ENCODE measurements at regions not wholly inside any gene's neighbourhood (a gene's known extent, or its start where the extent isn't known, plus 50 kb on each side); places are given as distances from the start of the nearest gene placed in this dataset.
"Not testable (repeated sequence)": the region's sequence is repeated elsewhere in the genome, so short reads cannot be mapped to it uniquely, and the experiment has no call there.

DNA sequence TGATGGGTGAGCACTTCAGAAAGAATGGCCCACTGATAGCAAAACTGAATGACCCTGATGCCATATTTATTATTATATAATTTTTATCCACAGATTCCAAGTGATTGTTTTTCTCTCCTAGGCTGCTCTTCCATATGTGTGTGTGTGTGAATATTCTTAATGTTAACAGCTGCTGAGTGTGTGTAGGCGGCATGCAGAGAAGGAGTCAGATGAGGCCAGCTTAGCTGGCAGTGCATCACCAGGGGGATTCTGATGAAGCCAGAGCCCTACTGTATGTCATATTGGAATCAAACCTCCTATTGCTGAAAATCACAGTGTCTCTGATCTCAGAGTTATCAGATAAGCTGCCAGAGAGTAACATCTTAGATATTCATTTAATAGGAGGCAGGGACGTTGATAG lies 177.1 kb downstream of the DMAC1 start:
- no peak for DNase-seq (ENCODE audit: low read depth)

- no peak for DNase-seq (ENCODE audit: low read depth)
These were observed 184.2 kb downstream of the DMAC1 start for GRCh38 chr9:7615344-7615743.

DNA sequence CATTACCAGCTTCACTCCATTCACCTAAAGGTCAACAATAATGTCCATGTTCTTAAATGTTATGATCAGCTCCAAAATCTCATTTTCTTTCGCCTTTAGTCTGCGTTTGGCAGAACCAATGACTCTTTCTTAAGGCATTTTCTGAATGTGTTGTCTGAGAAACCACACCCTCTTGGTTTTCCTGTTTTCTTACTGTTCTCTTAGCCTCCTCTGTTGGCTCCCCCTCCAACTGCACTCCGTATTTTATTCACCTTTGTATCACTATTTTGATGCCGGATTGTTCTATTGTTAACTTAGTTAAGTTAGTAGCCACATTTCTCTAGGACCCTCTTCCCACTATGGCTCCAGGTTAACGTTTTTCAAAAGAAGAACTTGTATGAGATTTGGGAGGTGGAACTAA lies 185.6 kb downstream of the DMAC1 start:
- DNase-seq (ENCODE audit: low read depth): no peak

GRCh38 chr9:7608261-7608660 lies 191.3 kb downstream of the DMAC1 start:
- DNase-seq (ENCODE audit: low read depth): no peak

DNA sequence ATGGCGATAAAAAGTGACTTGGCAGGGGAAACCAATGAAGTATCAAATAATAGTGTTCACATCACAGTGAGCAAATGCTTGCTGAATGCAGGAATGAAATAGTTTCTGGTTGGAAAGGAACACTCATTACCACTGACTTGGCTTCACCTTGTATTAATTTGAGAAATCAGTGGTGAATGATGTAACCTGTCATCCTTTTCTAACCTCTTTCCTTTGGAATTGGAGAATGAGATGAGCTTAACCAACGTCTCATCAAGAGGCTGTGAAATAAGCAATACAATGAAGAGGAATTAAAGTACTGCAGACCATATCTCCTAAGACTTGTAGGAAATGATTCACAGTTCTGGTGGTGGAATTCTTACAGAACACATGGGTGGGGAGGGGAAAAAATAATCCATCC lies 192.2 kb downstream of the DMAC1 start:
- no peak for DNase-seq (ENCODE audit: low read depth)

DNA sequence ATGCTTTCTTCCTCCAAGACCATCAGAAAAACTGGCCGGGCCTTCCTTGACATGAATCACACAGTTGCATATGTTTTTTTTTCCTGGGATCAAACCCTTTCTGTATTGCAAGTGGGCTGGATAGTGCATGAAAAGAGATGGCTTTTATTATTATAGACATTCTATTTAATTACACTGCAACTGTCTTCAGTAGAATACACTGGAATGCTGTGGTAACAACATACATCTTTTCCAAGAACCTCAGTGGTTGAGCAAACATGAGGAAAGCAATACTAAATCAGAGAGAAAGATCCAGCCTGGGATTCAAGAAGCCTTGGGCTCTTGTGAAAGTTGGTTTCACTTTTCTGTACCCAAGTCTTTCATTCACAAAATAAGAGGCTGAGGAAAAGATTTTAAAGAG lies 193.0 kb downstream of the DMAC1 start:
- DNase-seq (ENCODE audit: low read depth): no peak

GRCh38 chr9:7601739-7602138 lies 197.8 kb downstream of the DMAC1 start:
- no peak for DNase-seq (ENCODE audit: low read depth)

- no peak for DNase-seq (ENCODE audit: low read depth)
These were observed 201.9 kb downstream of the DMAC1 start for GRCh38 chr9:7597716-7598115.

GRCh38 chr9:7592321-7593316 lies 207.0 kb downstream of the DMAC1 start:
- DNase-seq (ENCODE audit: low read depth): no peak

GRCh38 chr9:7591501-7591900 lies 208.1 kb downstream of the DMAC1 start:
- DNase-seq (ENCODE audit: low read depth): no peak

DNA sequence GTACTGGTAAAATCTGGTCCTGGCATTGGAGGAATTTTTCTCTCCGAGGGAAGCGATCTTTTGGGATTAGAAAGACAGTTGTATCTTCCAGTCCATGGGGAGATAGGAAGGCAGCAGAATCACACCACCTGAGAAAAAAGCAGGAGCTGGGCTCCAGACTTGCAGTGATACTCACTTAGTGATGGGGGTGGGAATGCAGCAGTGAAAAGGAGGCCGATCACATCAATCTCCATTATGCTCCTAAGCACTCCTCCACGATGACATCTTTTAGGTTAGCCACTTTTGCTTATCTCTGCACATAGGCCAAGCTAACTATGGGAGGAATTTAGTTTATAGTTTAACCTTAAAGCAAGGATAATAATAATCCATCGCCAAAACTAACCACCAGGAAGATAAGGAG lies 219.0 kb downstream of the DMAC1 start:
- DNase-seq (ENCODE audit: low read depth): no peak

- no peak for DNase-seq (ENCODE audit: low read depth)
These were observed 220.2 kb downstream of the DMAC1 start for GRCh38 chr9:7579351-7579750.

DNA sequence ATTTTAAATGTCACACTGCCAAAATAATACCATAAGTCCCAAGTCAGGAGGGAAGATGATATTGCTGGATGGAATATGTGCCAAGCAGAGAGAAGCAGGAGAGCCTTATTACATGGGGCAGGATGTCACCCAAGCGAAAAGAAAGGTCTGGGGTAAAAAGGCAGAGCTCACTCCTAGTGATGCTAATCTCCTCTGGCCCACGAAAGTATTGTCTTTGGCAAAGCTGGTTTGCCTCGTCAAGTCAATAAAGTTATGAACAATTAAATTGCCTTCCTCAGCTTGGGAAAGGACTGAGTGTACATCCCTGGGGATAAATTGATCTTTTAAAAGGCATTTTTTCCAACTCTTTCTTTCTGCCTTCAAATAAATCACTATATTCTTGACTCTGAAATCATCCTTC lies 220.6 kb downstream of the DMAC1 start:
- no peak for DNase-seq (ENCODE audit: low read depth)

DNA sequence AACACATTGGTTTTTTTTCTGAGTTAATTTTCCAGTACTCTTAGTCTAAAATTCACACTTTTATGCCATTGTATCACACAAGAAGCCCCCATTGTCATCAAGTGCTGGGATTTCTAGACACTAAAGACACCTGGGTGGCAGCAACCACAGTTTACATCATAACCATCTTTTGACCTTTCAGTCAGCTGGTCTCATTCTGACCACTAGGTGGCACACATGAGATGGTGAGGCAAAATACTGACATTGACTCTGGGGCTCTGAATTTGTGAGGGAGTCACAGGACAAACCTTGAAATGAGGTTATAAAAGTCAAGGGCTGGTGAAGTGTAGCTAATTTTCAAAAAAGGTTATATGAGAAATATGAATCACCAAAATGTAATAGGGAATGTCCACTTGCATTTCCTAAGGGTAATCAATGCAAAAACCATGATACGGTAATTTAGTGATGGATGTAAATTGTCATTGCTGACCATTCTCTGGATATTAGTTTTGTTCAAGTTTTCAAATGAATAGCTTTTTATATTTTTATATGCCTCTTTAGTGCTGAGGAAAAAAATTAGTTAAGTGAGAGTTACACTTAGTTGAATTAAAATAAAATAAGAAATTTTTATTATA lies 229.4 kb downstream of the DMAC1 start:
- peak; percentile 36 for DNase-seq (ENCODE audit: low read depth)

DNA sequence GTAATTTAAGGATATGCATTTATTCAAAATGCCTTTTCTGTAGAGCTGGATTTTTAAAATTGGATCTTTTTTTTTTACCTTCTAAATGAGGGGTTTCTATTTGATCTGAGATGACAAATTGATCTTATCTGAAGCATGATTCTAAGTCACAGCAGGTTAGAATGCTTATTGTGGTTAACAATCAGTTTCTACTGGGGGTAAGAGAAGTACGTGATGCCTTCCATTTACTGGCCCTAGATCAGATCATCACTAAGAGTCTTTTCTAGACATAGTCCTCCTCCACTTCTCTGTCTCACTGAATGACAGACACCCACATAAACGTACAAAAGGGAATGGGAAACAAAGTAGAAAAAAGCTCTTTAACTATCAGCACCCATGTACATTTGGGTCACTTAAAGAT lies 231.9 kb downstream of the DMAC1 start:
- no peak for DNase-seq (ENCODE audit: low read depth)

DNA sequence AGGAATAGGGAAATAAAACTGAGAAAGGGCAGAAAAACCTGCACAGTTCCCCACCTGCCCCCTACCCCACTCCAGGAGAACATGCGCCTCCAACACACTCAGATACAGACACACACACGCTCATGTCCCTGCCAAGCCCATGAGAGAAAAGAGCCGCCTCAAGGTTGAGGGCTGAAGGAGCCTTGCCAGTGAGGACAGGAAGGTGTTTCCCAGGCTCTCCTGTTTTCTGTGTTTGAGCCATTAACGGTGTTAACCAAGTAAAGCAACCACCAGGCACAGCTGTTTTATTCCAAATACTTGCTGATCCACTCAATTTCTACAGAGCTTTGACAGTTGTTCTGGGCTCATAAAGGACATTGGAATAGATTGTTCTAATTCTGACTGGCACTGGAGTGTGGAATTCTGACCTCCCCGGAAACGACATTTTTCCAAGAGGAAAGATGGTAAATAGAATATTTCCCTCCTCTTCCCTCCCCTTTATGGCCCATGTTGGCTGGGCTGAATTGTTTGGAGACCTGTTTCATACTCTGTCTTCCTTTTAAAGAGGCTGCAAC lies 238.0 kb downstream of the DMAC1 start:
- DNase-seq (ENCODE audit: low read depth): no peak

GRCh38 chr9:7560669-7561305 lies 238.8 kb downstream of the DMAC1 start:
- no peak for DNase-seq (ENCODE audit: low read depth)

DNA sequence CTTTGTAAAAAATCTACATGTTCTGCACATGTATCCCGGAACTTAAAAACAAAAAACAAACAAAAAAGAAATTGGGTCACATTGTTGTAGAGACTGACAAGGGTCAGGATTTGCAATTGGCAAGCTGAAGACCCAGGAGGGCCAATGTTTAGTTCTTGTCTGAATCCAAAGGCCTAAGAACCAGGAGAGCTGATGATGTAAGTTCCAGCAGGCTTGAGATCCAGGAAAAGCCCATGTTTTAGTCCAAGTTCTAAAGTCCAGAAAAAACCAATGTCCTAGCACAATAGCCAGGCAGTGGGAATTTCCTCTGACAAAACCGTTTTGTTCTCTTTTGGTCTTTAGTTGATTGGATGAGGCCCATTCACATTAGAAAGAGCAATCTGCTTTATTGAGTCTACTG lies 244.9 kb downstream of the DMAC1 start:
- no peak for DNase-seq (ENCODE audit: low read depth)

DNA sequence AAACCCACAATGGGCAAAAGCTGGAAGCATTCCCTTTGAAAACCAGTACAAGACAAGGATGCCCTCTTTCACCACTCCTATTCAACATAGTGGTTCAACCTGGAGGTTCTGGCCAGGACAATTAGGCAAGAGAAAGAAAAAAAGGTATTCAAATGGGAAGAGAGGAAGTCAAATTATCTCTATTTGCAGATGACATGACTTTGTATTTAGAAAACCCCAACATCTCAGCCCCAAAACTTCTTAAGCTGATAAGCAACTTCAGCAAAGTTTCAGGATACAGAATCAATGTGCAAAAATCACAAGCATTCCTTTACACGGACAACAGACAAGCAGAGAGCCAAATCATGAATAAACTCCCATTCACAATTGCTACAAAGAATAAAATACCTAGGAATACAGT lies 246.9 kb downstream of the DMAC1 start:
- DNase-seq (ENCODE audit: low read depth): not testable (repeated sequence)

DNA sequence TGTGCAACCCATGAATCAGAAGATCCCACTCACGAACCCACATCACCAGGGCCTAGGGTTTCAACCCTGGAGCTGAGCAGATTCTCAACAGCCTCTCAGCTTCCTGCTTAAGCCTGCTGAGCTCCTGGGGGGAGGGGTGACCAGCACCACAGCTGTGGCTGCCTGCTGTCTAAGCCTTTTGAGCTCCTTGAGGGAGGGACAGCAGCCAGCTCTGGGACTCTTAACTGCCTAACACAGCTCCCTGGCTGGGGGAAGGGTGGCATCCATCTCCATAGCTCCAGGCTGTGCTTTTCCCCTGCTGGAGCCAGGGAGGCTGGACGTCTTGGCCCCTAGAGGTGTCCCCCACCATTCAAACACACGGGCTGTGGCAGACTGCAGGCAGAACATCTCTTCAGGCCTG lies 250.3 kb downstream of the DMAC1 start:
- DNase-seq (ENCODE audit: low read depth): no peak

GRCh38 chr9:7546261-7546660 lies 253.3 kb downstream of the DMAC1 start:
- no peak for DNase-seq (ENCODE audit: low read depth)

DNA sequence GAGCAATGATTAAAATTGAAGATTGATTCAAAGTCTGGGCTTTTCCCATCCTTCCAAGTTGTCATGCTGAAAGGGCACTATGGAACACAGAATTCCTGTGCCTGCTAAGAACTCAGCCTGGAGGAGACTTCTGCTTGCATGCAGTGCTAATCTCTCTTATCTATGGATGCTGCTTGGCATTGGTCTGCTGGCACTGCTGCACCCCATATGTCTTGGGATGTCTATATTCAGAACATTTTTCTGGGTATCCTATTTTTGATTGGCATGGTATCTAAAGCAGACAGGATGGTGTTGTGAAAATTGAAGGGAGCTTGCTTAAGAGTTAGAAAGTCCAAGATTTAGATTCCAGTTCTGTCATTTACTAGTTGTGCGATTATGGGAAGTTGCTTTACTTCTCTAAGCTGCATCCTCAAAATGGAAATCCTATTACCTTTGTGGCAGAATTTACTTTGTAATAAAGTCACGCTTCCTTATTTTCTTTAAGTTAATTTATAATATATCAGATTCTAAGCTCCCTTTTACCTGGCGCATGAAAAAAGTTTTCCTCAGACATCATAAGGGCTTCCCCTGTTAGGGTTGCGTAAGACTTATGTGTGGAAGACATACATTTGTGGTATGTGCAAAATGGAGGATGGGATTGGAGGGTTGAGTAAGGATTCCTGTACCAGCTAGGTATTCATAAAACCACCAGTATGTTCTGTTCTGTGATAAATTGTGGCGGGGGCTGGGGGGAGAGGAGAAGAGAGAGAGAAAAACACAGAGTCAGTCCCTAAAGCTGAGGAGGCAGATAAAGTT lies 254.0 kb downstream of the DMAC1 start:
- no peak for DNase-seq (ENCODE audit: low read depth)
